Upper lobe of right lung (tissue), 1 donor: ENCODE measurements at regions not wholly inside any gene's neighbourhood (a gene's known extent, or its start where the extent isn't known, plus 50 kb on each side); places are given as distances from the start of the nearest gene placed in this dataset.
A peak's percentile ranks its signal among the peaks of the same experiment; 100 is the strongest.

Experiments
- ATAC-seq: fragments of 200-7000 bp; cut with Tn5 transposase; one replicate; pipeline ENCODE4 v1.9.1; 2020; ENCODE audit warnings: mild to moderate bottlenecking, moderate library complexity
- DNase-seq: peaks from one replicate; pipeline ENCODE4 v3.0.0-alpha.2; 2020
- H3K27ac ChIP-seq: fragments of 200-600 bp; one replicate; pipeline ENCODE4 v1.8.0; 2022
- H3K27me3 ChIP-seq: fragments of 200-600 bp; one replicate; pipeline ENCODE4 v1.8.0; 2022; ENCODE audit warnings: mild to moderate bottlenecking
- H3K36me3 ChIP-seq: fragments of 200-600 bp; one replicate; pipeline ENCODE4 v1.8.0; 2022
- H3K4me1 ChIP-seq: fragments of 200-600 bp; one replicate; pipeline ENCODE4 v1.8.0; 2022
- H3K4me3 ChIP-seq: fragments of 200-600 bp; one replicate; pipeline ENCODE4 v1.8.0; 2022; ENCODE audit warnings: mild to moderate bottlenecking
- H3K9me3 ChIP-seq: fragments of 200-600 bp; one replicate; pipeline ENCODE4 v1.8.0; 2022
- intact Hi-C: fragments of 100-400 bp; cut with DNase I; formaldehyde crosslinking; loops from one replicate; pipeline ENCODE4 v1.11.0; 2022
- TF ChIP-seq, protein P1 (sequence below): fragments of 200-600 bp; IDR thresholded peaks from one replicate; pipeline ENCODE4 v1.8.0; 2022; ENCODE audit warnings: antibody characterized with exemption
- donor health status: DM: no; HTN: yes; CAD: no; lungs with severe emphysema.

DNA sequence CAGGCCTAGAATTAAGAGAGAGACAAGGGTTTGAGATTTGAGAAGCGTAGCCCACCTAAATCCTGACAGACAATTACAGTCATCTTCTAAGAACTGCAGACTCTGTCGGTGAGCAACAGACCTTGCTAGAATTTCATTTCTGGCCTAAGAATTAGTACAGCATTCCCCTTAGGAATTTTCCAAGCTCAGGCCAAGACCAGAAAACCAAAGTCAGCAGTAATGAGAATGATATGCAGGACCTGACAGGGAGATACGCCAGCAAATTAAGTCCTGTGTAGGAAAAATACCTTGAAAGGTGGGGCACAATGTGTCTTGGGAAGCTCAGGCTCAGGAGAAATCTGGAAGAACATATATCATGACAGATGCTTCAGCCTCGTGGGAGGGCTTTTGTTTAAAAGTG lies 52.7 kb upstream of the HERPUD2 start:
- intact Hi-C loops, result no loop called here
- ATAC-seq, result no peak
- no peaks in the 10 kb centered on the region for H3K9me3 ChIP-seq
- H3K4me1 ChIP-seq, result peaks cover 13% of the 10 kb centered on the region
- no peak overlapping the region for H3K4me3 ChIP-seq
- no peaks in the 10 kb centered on the region for H3K36me3 ChIP-seq
- H3K27me3 ChIP-seq, result no peaks in the 10 kb centered on the region
- H3K27ac ChIP-seq, result no peak overlapping the region
- DNase-seq, result no peak
- TF ChIP-seq, protein P1, sequence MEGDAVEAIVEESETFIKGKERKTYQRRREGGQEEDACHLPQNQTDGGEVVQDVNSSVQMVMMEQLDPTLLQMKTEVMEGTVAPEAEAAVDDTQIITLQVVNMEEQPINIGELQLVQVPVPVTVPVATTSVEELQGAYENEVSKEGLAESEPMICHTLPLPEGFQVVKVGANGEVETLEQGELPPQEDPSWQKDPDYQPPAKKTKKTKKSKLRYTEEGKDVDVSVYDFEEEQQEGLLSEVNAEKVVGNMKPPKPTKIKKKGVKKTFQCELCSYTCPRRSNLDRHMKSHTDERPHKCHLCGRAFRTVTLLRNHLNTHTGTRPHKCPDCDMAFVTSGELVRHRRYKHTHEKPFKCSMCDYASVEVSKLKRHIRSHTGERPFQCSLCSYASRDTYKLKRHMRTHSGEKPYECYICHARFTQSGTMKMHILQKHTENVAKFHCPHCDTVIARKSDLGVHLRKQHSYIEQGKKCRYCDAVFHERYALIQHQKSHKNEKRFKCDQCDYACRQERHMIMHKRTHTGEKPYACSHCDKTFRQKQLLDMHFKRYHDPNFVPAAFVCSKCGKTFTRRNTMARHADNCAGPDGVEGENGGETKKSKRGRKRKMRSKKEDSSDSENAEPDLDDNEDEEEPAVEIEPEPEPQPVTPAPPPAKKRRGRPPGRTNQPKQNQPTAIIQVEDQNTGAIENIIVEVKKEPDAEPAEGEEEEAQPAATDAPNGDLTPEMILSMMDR, result no peak

- Histone ChIP-seq H3K4me1 (peaks cover 13% of the 10 kb centered on the region), H3K9me3 (no peaks in the 10 kb centered on the region)
- intact Hi-C loops, result no loop called here
Measured at GRCh38 chr7:35748371-35748770, 52.5 kb upstream of the SEPTIN7 start.

GRCh38 chr7:35749556-35749955 lies 51.3 kb upstream of the SEPTIN7 start:
- peak; percentile 74 for ATAC-seq
- no peak for DNase-seq

More at GRCh38 chr7:35748371-35748770, 52.5 kb upstream of the SEPTIN7 start:
- no peak overlapping the region for H3K27ac ChIP-seq
- TF ChIP-seq, protein P1, result no peak
- ATAC-seq, result no peak
- no peak overlapping the region for H3K4me3 ChIP-seq
- no peak for DNase-seq
- no peaks in the 10 kb centered on the region for H3K36me3 ChIP-seq
- no peaks in the 10 kb centered on the region for H3K27me3 ChIP-seq

More at GRCh38 chr7:35749556-35749955, 51.3 kb upstream of the SEPTIN7 start:
- H3K27me3 ChIP-seq, result no peaks in the 10 kb centered on the region
- H3K36me3 ChIP-seq, result no peaks in the 10 kb centered on the region
- H3K4me3 ChIP-seq, result no peak overlapping the region
- TF ChIP-seq, protein P1, result no peak
- peaks cover 15% of the 10 kb centered on the region for H3K4me1 ChIP-seq
- no peaks in the 10 kb centered on the region for H3K9me3 ChIP-seq
- intact Hi-C loops, result no loop called here
- H3K27ac ChIP-seq, result no peak overlapping the region
